CD4-positive, CD25-positive, alpha-beta regulatory T cell (primary cell): ENCODE measurements at regions not wholly inside any gene's neighbourhood (a gene's known extent, or its start where the extent isn't known, plus 50 kb on each side); places are given as distances from the start of the nearest gene placed in this dataset.
A peak's percentile ranks its signal among the peaks of the same experiment; 100 is the strongest.
"Not testable (repeated sequence)": the region's sequence is repeated elsewhere in the genome, so short reads cannot be mapped to it uniquely, and the experiment has no call there.

Experiments used
- ATAC-seq, 2 donors: fragments of 150-1000 bp; cut with Tn5 transposase; one replicate each; pipeline ENCODE4 v1.10.0; 2021; ENCODE audit warnings: low read depth in 2 of 2, moderate number of reproducible peaks in 2 of 2, moderate library complexity in 1 of 2
- DNase-seq, 3 donors: peaks; one replicate each; pipeline versions ENCODE4 v3.0.0 to v3.0.0-alpha.2; 2012 to 2022; ENCODE audit warnings: mixed read lengths in 1 of 3
- H3K27ac ChIP-seq: one replicate; pipeline ENCODE4 v1.7.0; 2013; ENCODE audit warnings: mild to moderate bottlenecking, low read length; ENCODE audit not compliant: insufficient read depth, poor library complexity, severe bottlenecking
- H3K27me3 ChIP-seq: one replicate; pipeline ENCODE4 v1.7.0; 2013; ENCODE audit warnings: low read length; ENCODE audit not compliant: control insufficient read depth, insufficient read depth
- H3K36me3 ChIP-seq: one replicate; pipeline ENCODE4 v1.7.0; 2013; ENCODE audit warnings: mild to moderate bottlenecking, low read length, moderate library complexity; ENCODE audit not compliant: control insufficient read depth, insufficient read depth
- H3K4me1 ChIP-seq: 2 replicates; pipeline ENCODE4 v1.7.0; 2013; ENCODE audit warnings: mild to moderate bottlenecking, low read length; ENCODE audit not compliant: insufficient read depth, control insufficient read depth, poor library complexity, severe bottlenecking
- H3K4me3 ChIP-seq: one replicate; pipeline ENCODE4 v1.7.0; 2013; ENCODE audit warnings: low read depth, mild to moderate bottlenecking, low read length, moderate library complexity
- H3K9me3 ChIP-seq, 2 experiments: 1 replicate in 1 of 2; 2 replicates in 1 of 2; pipeline ENCODE4 v1.7.0; 2013; ENCODE audit warnings: low read length in 2 of 2, mild to moderate bottlenecking in 1 of 2, moderate library complexity in 1 of 2; ENCODE audit not compliant: control insufficient read depth in 2 of 2
- H3K27ac Mint-ChIP-seq, 3 donors: one replicate each; pipeline ENCODE4 v1.8.0; 2020 to 2022; ENCODE audit warnings: mild to moderate bottlenecking in 3 of 3, mixed read lengths in 3 of 3, moderate library complexity in 2 of 3
- H3K27me3 Mint-ChIP-seq: one replicate; pipeline ENCODE4 v1.8.0; 2022; ENCODE audit warnings: mild to moderate bottlenecking, mixed read lengths
- H3K36me3 Mint-ChIP-seq: one replicate; pipeline ENCODE4 v1.8.0; 2020; ENCODE audit warnings: mixed read lengths
- H3K4me1 Mint-ChIP-seq, 4 donors: one replicate each; pipeline ENCODE4 v1.8.0; 2020 to 2022; ENCODE audit warnings: mixed read lengths in 4 of 4, mild to moderate bottlenecking in 1 of 4
- H3K4me3 Mint-ChIP-seq, 4 donors: one replicate each; pipeline ENCODE4 v1.8.0; 2020 to 2022; ENCODE audit warnings: mild to moderate bottlenecking in 4 of 4, mixed read lengths in 4 of 4, moderate library complexity in 3 of 4
- H3K9me3 Mint-ChIP-seq, 7 donors: one replicate each; pipeline ENCODE4 v1.8.0; 2020 to 2022; ENCODE audit warnings: mixed read lengths in 7 of 7, mild to moderate bottlenecking in 3 of 7, moderate library complexity in 2 of 7

DNA sequence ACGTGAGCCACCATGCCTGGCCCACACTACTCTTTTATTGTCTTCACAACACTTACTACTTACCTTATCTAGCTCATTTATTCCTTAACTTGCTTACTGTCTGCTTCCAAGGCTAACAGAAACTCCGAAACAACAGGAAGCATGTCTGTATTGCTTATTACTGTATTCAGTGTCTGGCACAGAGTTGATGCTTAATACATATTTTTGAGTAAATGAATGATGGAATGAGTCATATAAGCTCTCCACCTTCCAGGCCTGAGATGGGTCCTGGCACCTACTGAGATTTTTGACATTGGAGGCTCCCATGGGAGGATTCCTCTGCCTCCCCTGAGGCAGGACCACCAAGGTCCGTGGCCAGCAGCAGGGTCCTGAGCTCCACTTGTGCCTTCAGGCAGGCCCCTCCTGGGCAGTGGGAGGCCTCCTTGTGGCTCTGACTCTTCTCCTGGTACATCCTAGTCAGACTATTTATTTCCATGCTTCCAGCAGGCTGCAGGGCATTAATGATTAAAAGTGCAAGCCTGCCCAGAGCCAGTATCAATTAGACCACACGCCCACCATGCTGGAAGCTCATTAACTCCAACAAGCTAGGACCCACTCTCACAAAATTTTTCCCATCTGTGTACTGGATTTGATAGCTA lies 76.5 kb upstream of the CTNNA1 start:
- H3K27me3 Mint-ChIP-seq, result peaks cover 48% of the 10 kb centered on the region

DNA sequence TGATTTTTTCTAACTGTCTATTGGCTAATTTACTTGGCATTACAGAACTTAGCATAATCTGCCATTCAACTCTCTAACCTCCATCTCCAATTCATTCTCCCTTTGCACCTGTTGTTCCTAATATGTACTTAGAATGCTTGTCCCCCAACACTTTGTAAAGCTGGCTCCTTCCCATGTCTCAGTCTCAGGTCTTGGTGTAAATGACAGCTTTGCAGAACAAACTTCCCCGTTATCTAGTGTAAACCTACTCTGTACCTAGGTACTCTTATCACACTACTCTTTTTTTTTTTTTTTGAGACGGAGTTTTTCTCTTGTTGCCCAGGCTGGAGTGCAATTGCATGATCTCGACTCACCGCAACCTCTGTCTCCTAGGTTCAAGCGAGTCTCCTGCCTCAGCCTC lies 77.2 kb upstream of the CTNNA1 start:
- Mint-ChIP-seq H3K4me1 (no peaks in the 10 kb centered on the region), H3K4me3 (no peak overlapping the region), H3K27me3 (peaks cover 49% of the 10 kb centered on the region), H3K36me3 (no peaks in the 10 kb centered on the region), H3K9me3 (peaks cover 3 to 30% (median 6%) of the 10 kb centered on the region in 7 donors), H3K27ac (no peak overlapping the region)
- H3K4me3 ChIP-seq, result no peak overlapping the region
- ATAC-seq, result no peak
- no peaks in the 10 kb centered on the region for H3K4me1 ChIP-seq
- peaks cover 10 to 13% of the 10 kb centered on the region in 2 experiments for H3K9me3 ChIP-seq
- no peaks in the 10 kb centered on the region for H3K36me3 ChIP-seq
- H3K27me3 ChIP-seq, result peaks cover 13% of the 10 kb centered on the region
- no peak for DNase-seq
- H3K27ac ChIP-seq, result no peak overlapping the region

More for the DNA sequence above, 76.5 kb upstream of the CTNNA1 start:
- DNase-seq, result no peak
- Histone ChIP-seq H3K27ac (no peak overlapping the region), H3K4me3 (no peak overlapping the region), H3K9me3 (peaks cover 10 to 13% of the 10 kb centered on the region in 2 experiments), H3K4me1 (no peaks in the 10 kb centered on the region), H3K36me3 (no peaks in the 10 kb centered on the region), H3K27me3 (peaks cover 10% of the 10 kb centered on the region)
- H3K9me3 Mint-ChIP-seq, result peaks cover 3 to 34% (median 6%) of the 10 kb centered on the region in 7 donors
- no peaks in the 10 kb centered on the region for H3K4me1 Mint-ChIP-seq
- H3K4me3 Mint-ChIP-seq, result no peak overlapping the region
- no peaks in the 10 kb centered on the region for H3K36me3 Mint-ChIP-seq
- peak overlapping the region in 1 of 3 donors; percentile 2 for H3K27ac Mint-ChIP-seq
- no peak for ATAC-seq

DNA sequence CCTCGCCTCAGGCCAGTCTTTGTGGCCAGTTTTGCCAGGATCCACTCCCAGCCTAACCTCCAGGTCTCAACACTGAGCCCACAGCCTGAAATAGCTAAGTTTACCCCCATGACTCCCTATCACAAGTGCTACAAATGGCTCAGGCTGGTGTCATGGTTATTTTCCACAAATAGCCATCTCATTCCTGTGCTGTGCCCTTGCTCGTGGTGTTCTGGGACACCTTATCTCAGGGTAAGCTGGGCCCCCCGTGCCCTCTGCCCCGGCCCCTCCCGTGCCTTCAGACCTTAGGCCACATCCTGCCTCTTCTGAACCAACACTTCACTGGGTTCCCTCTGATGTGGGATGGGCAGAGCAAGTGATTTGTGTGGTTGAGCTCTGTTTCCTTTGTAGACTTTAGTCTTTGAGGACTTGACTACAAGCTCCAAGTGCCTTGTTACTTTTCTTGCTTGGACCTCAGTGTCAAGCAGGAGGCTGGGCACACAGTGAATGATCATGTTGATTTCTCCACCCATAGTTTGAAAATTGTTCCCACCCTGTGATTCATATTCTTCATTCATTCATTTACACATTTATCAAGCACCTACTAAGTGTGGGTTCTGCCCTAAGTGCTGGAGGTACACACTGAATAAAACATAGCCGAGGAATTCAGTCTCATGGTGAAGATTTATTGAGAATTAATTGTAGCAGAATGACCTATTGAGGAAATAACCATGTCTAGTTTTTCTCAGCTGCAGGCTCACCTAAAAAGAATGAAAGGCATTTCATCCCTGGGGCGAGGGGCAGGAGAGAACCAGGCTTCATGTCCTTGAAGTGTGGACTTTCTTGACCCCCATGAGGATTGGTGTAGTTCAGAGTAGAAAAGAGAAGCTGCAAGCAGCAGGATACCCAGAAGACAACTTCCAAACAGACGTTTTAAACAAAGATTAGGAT lies 84.5 kb upstream of the CTNNA1 start:
- Histone ChIP-seq H3K4me3 (peak overlapping the region; percentile 45), H3K27ac (no peak overlapping the region), H3K9me3 (peaks cover 0 to 2% of the 10 kb centered on the region in 2 experiments), H3K4me1 (peaks cover 15% of the 10 kb centered on the region), H3K36me3 (no peaks in the 10 kb centered on the region), H3K27me3 (peaks cover 33% of the 10 kb centered on the region)
- ATAC-seq, result peak; percentile 80 to 84
- Mint-ChIP-seq H3K4me3 (peak overlapping the region; percentile 10 to 63 (median 36)), H3K9me3 (peaks cover 0 to 4% (median 0%) of the 10 kb centered on the region in 7 donors), H3K27me3 (peaks cover 66% of the 10 kb centered on the region), H3K4me1 (peaks cover 7 to 30% (median 18%) of the 10 kb centered on the region in 4 donors), H3K27ac (no peak overlapping the region), H3K36me3 (no peaks in the 10 kb centered on the region)
- DNase-seq, result peak in 2 of 3 donors; percentile 58 to 83

- DNase-seq, H3K4me3 ChIP-seq, H3K9me3 ChIP-seq, H3K9me3 Mint-ChIP-seq, H3K36me3 Mint-ChIP-seq, H3K36me3 ChIP-seq, H3K27ac ChIP-seq, H3K27ac Mint-ChIP-seq, ATAC-seq: not testable (repeated sequence)
- H3K4me3 Mint-ChIP-seq, result peak overlapping the region in 1 of 4 donors; percentile 45
- Histone ChIP-seq H3K27me3 (peaks cover 36% of the 10 kb centered on the region), H3K4me1 (peaks cover 24% of the 10 kb centered on the region)
- H3K27me3 Mint-ChIP-seq, result peaks cover 72% of the 10 kb centered on the region
- H3K4me1 Mint-ChIP-seq, result peaks cover 7 to 38% (median 26%) of the 10 kb centered on the region in 4 donors
Measured at GRCh38 chr5:138667782-138668331, 85.4 kb upstream of the CTNNA1 start.

GRCh38 chr5:138666226-138666742 lies 86.9 kb upstream of the CTNNA1 start:
- Histone ChIP-seq H3K4me3 (no peak overlapping the region), H3K36me3 (no peaks in the 10 kb centered on the region), H3K27ac (no peak overlapping the region), H3K9me3 (no peaks in the 10 kb centered on the region), H3K4me1 (peaks cover 27% of the 10 kb centered on the region), H3K27me3 (peaks cover 32% of the 10 kb centered on the region)
- Mint-ChIP-seq H3K4me3 (peak overlapping the region in 1 of 4 donors; percentile 44), H3K27me3 (peaks cover 68% of the 10 kb centered on the region), H3K4me1 (peaks cover 7 to 51% (median 30%) of the 10 kb centered on the region in 4 donors), H3K9me3 (no peaks in the 10 kb centered on the region), H3K27ac (no peak overlapping the region), H3K36me3 (no peaks in the 10 kb centered on the region)
- DNase-seq (no peak), ATAC-seq (no peak)

- Mint-ChIP-seq H3K4me1 (peaks cover 7 to 51% (median 30%) of the 10 kb centered on the region in 4 donors), H3K36me3 (no peaks in the 10 kb centered on the region), H3K4me3 (no peak overlapping the region), H3K27me3 (peaks cover 78% of the 10 kb centered on the region), H3K9me3 (peaks cover 0 to 1% (median 0%) of the 10 kb centered on the region in 7 donors), H3K27ac (no peak overlapping the region)
- no peaks in the 10 kb centered on the region for H3K36me3 ChIP-seq
- H3K27me3 ChIP-seq, result peaks cover 36% of the 10 kb centered on the region
- H3K9me3 ChIP-seq, result no peaks in the 10 kb centered on the region
- DNase-seq, result no peak
- ATAC-seq, result no peak
- peaks cover 27% of the 10 kb centered on the region for H3K4me1 ChIP-seq
- no peak overlapping the region for H3K27ac ChIP-seq
- no peak overlapping the region for H3K4me3 ChIP-seq
Measured at GRCh38 chr5:138665261-138665660, 88.0 kb upstream of the CTNNA1 start.

DNA sequence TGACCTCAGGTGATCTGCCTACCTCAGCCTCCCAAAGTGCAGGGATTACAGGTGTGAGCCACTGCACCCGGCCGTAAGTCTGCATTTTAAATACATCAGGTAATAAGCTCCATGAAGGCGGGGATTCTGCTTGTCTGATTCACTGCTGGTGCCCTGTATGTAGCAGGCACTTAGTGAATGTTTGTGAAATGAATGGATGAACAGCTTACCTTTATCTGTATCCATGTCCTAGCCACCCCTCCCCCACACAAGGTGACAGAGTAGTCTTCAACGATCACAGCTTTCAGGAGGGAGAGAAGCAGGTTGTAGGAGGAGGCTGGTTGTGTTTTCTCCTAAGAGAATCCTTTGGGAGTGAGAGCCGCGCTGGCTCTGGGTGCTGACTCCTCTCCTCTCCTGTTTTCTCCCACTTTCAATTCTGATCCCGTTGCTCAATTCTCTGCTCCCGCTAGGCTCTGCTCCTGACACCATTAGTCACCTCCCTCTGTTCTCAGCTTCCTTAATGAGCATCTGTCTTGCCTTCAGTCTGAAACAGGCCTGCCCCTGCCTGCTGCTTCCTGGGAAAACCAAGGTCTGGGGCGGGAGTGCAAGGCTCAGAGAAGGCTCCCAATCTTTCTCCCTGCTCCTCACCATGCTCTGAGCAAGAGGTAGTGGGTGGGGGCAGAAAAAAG lies 88.8 kb upstream of the CTNNA1 start:
- Mint-ChIP-seq H3K9me3 (peaks cover 0 to 1% (median 0%) of the 10 kb centered on the region in 7 donors), H3K4me1 (peaks cover 7 to 50% (median 28%) of the 10 kb centered on the region in 4 donors), H3K27me3 (peaks cover 83% of the 10 kb centered on the region), H3K27ac (no peak overlapping the region), H3K36me3 (no peaks in the 10 kb centered on the region), H3K4me3 (peak overlapping the region in 1 of 4 donors; percentile 18)
- Histone ChIP-seq H3K9me3 (no peaks in the 10 kb centered on the region), H3K4me3 (no peak overlapping the region), H3K4me1 (peaks cover 27% of the 10 kb centered on the region), H3K27me3 (peaks cover 33% of the 10 kb centered on the region), H3K36me3 (no peaks in the 10 kb centered on the region), H3K27ac (no peak overlapping the region)
- no peak for ATAC-seq
- no peak for DNase-seq
